B cell (primary cell): ENCODE measurements at regions not wholly inside any gene's neighbourhood (a gene's known extent, or its start where the extent isn't known, plus 50 kb on each side); places are given as distances from the start of the nearest gene placed in this dataset.

Source experiments
- ATAC-seq: fragments of 200-7000 bp; cut with Tn5 transposase; one replicate; pipeline ENCODE4 v1.10.0; 2021; ENCODE audit warnings: low read depth, mild to moderate bottlenecking, moderate number of reproducible peaks, moderate library complexity
- CTCF ChIA-PET: fragments of 350-600 bp; sonication (Branson Sonifier 250); formaldehyde crosslinking; loops from one replicate; lab custom pipeline; 2021; ENCODE audit warnings: antibody characterized with exemption, inconsistent platforms; lab: Charles Lee
- POLR2A ChIA-PET: fragments of 350-600 bp; sonication (Branson Sonifier 250); formaldehyde crosslinking; loops from one replicate; lab custom pipeline; 2021; ENCODE audit warnings: antibody characterized with exemption; lab: Charles Lee
- DNase-seq: peaks from one replicate; pipeline ENCODE4 v3.0.0; 2013
- H2AFZ ChIP-seq: 2 replicates; pipeline ENCODE4 v1.6.1; 2012; ENCODE audit warnings: mild to moderate bottlenecking, low read depth, low read length; ENCODE audit not compliant: insufficient read depth, poor library complexity, severe bottlenecking
- H3K27ac ChIP-seq, 2 donors: 1 replicate in 1 of 2; 2 replicates in 1 of 2; pipeline ENCODE4 v1.5.1; 2012 to 2013; ENCODE audit warnings: low read length in 2 of 2, mild to moderate bottlenecking in 2 of 2, moderate library complexity in 1 of 2
- H3K27me3 ChIP-seq, 4 experiments: fragments of 200-600 bp in 1 of 4; sonication (generic) in 1 of 4; replicated peaks in 1 of 4; 1 replicate in 2 of 4; 2 replicates in 2 of 4; pipeline versions ENCODE4 v1.6.1 to v1.7.0; 2013 to 2016; ENCODE audit warnings: low read length in 3 of 4, mild to moderate bottlenecking in 2 of 4, mixed read lengths in 1 of 4, moderate library complexity in 1 of 4; ENCODE audit not compliant: insufficient read depth in 4 of 4, control insufficient read depth in 3 of 4; ENCODE audit errors: control extremely low read depth in 1 of 4
- H3K36me3 ChIP-seq, 2 experiments: replicated peaks in 1 of 2; 1 replicate in 1 of 2; 2 replicates in 1 of 2; pipeline versions ENCODE4 v1.6.1 to v1.7.1; 2013; ENCODE audit warnings: low read length in 1 of 2; ENCODE audit not compliant: insufficient read depth in 2 of 2, control insufficient read depth in 1 of 2; ENCODE audit errors: control extremely low read depth in 1 of 2, extremely low read depth in 1 of 2
- H3K4me1 ChIP-seq, 2 donors: fragments of 200-600 bp in 1 of 2; sonication (generic) in 1 of 2; 1 replicate in 1 of 2; 2 replicates in 1 of 2; pipeline versions ENCODE4 v1.5.1 to v1.6.1; 2013 to 2017; ENCODE audit warnings: low read length in 2 of 2; ENCODE audit not compliant: control insufficient read depth in 2 of 2, insufficient read depth in 2 of 2
- H3K4me2 ChIP-seq: replicated peaks from 2 replicates; pipeline ENCODE3; 2012; ENCODE audit warnings: mild to moderate bottlenecking, low read depth, low read length; ENCODE audit not compliant: poor library complexity, severe bottlenecking
- H3K4me3 ChIP-seq, 5 experiments: fragments of 200-600 bp in 1 of 5; sonication (generic) in 1 of 5; 1 replicate in 3 of 5; 2 replicates in 2 of 5; pipeline versions ENCODE4 v1.5.1 to v1.7.0; 2011 to 2016; ENCODE audit warnings: low read length in 4 of 5, mild to moderate bottlenecking in 4 of 5, low read depth in 2 of 5, control low read depth in 1 of 5, moderate library complexity in 1 of 5; ENCODE audit not compliant: insufficient read depth in 1 of 5; ENCODE audit errors: control extremely low read depth in 1 of 5, extremely low read depth in 1 of 5
- H3K79me2 ChIP-seq: fragments of 200-600 bp; sonication (generic); one replicate; pipeline ENCODE4 v1.6.0; 2016; ENCODE audit warnings: low read length; ENCODE audit not compliant: control insufficient read depth, insufficient read depth
- H3K9ac ChIP-seq: fragments of 200-600 bp; sonication (generic); 2 replicates; pipeline ENCODE4 v1.6.1; 2017; ENCODE audit warnings: mild to moderate bottlenecking, low read length, moderate library complexity
- H3K9me3 ChIP-seq, 3 donors: one replicate each; pipeline versions ENCODE4 v1.6.1 to v1.7.1; 2013; ENCODE audit warnings: low read length in 2 of 3; ENCODE audit not compliant: control insufficient read depth in 2 of 3, insufficient read depth in 1 of 3; ENCODE audit errors: control extremely low read depth in 1 of 3
- H4K20me1 ChIP-seq: 2 replicates; pipeline ENCODE4 v1.6.0; 2012; ENCODE audit warnings: mild to moderate bottlenecking, low read length; ENCODE audit not compliant: insufficient read depth, control insufficient read depth, poor library complexity, severe bottlenecking
- H3K27ac Mint-ChIP-seq: one replicate; pipeline ENCODE4 v1.8.0; 2021; ENCODE audit warnings: mixed read lengths
- H3K27me3 Mint-ChIP-seq: one replicate; pipeline ENCODE4 v1.8.0; 2021; ENCODE audit warnings: mixed read lengths
- H3K4me1 Mint-ChIP-seq: one replicate; pipeline ENCODE4 v1.8.0; 2021; ENCODE audit warnings: mixed read lengths
- H3K4me3 Mint-ChIP-seq: one replicate; pipeline ENCODE4 v1.8.0; 2021; ENCODE audit warnings: mixed read lengths
- H3K9me3 Mint-ChIP-seq: one replicate; pipeline ENCODE4 v1.8.0; 2022; ENCODE audit warnings: mixed read lengths; ENCODE audit not compliant: insufficient read depth
- CTCF ChIP-seq: fragments of 200-600 bp; IDR thresholded peaks from one replicate; pipeline ENCODE4 v1.8.0; 2022; ENCODE audit warnings: antibody characterized with exemption, mild to moderate bottlenecking
- EZH2 ChIP-seq: IDR thresholded peaks from 2 replicates; pipeline ENCODE4 v1.6.1; 2012; ENCODE audit warnings: borderline replicate concordance, low read depth, mild to moderate bottlenecking, moderate library complexity, low read length; ENCODE audit not compliant: insufficient read depth, poor library complexity, severe bottlenecking
- WGBS: methylation state at CpG from one replicate; pipeline ENCODE4 v1.1.5; 2013; ENCODE audit warnings: missing lambda C conversion rate; ENCODE audit not compliant: insufficient coverage; 5-methylcytosine and 5-hydroxymethylcytosine counted together
- intact Hi-C: fragments of 100-400 bp; cut with micrococcal nuclease; formaldehyde crosslinking; loops from one replicate; pipeline ENCODE4 v1.10.0; 2022

GRCh38 chr16:26969589-26970231, 97.0 kb upstream of the C16orf82 start:
- Histone ChIP-seq H3K9ac (no peak overlapping the region), H3K27me3 (no peaks in the 10 kb centered on the region), H3K36me3 (no peaks in the 10 kb centered on the region), H3K9me3 (no peaks in the 10 kb centered on the region), H2AFZ (no peak overlapping the region), H3K27ac (no peak overlapping the region), H4K20me1 (no peaks in the 10 kb centered on the region), H3K4me1 (no peaks in the 10 kb centered on the region), H3K4me2 (no peak overlapping the region), H3K4me3 (no peak overlapping the region), H3K79me2 (no peaks in the 10 kb centered on the region)
- no peak overlapping the region for H3K27ac Mint-ChIP-seq
- POLR2A ChIA-PET, result no interaction called here
- H3K4me1 Mint-ChIP-seq, result no peaks in the 10 kb centered on the region
- CTCF ChIA-PET, result no interaction called here
- ATAC-seq (no peak), DNase-seq (no peak)
- H3K9me3 Mint-ChIP-seq, result no peaks in the 10 kb centered on the region
- intact Hi-C loops, result no loop called here
- WGBS, result 100% methylated on average over 1 of the region's 6 CpGs
- H3K4me3 Mint-ChIP-seq, result no peak overlapping the region
- no peak for TF ChIP-seq CTCF
- H3K27me3 Mint-ChIP-seq, result peaks cover 6% of the 10 kb centered on the region

GRCh38 chr16:26970292-26970691, 96.4 kb upstream of the C16orf82 start:
- Histone ChIP-seq H3K4me3 (no peak overlapping the region), H3K36me3 (no peaks in the 10 kb centered on the region), H3K4me1 (no peaks in the 10 kb centered on the region), H3K4me2 (no peak overlapping the region), H3K27ac (no peak overlapping the region), H3K79me2 (no peaks in the 10 kb centered on the region), H3K9me3 (no peaks in the 10 kb centered on the region), H3K9ac (no peak overlapping the region), H2AFZ (no peak overlapping the region), H3K27me3 (no peaks in the 10 kb centered on the region), H4K20me1 (no peaks in the 10 kb centered on the region)
- 91% methylated on average over 3 of the region's 3 CpGs for WGBS
- Mint-ChIP-seq H3K9me3 (no peaks in the 10 kb centered on the region), H3K4me3 (no peak overlapping the region), H3K27me3 (peaks cover 10% of the 10 kb centered on the region), H3K27ac (no peak overlapping the region), H3K4me1 (no peaks in the 10 kb centered on the region)
- POLR2A ChIA-PET, result no interaction called here
- intact Hi-C loops, result no loop called here
- ATAC-seq, result no peak
- CTCF ChIA-PET, result no interaction called here
- TF ChIP-seq EZH2 (no peak), CTCF (no peak)
- no peak for DNase-seq
